ENCODE measurements at regions not wholly inside any gene's neighbourhood (a gene's known extent, or its start where the extent isn't known, plus 50 kb on each side); places are given as distances from the start of the nearest gene placed in this dataset.

GRCh38 chr5:120160124-120160895, 303.8 kb upstream of the PRR16 start:
- H3K4me2 ChIP-seq (ENCODE audit: control insufficient read depth, extremely low read depth, insufficient read depth, low read depth, low read length): no peak overlapping the region
- no peaks in the 10 kb centered on the region for H3K9me3 ChIP-seq (ENCODE audit: control insufficient read depth, low read depth, low read length)
- no peaks in the 10 kb centered on the region for H3K36me3 ChIP-seq (ENCODE audit: control insufficient read depth in 2 of 2, extremely low read depth in 1 of 2, insufficient read depth in 2 of 2, low read length in 2 of 2)
- H3K4me1 ChIP-seq (ENCODE audit: control insufficient read depth, extremely low read depth, insufficient read depth, low read length): no peaks in the 10 kb centered on the region
- no peak overlapping the region for H3K27ac ChIP-seq (ENCODE audit: control insufficient read depth, insufficient read depth, low read length)
- no peaks in the 10 kb centered on the region for H3K27me3 ChIP-seq (ENCODE audit: control insufficient read depth, extremely low read depth, insufficient read depth, low read length)
- no peak for TF ChIP-seq EZH2 (IDR thresholded peaks at IDR 0.05; ENCODE audit: low read length)
- no peak for TF ChIP-seq CTCF (optimal IDR thresholded peaks at IDR 0.05 in 1 of 3, IDR thresholded peaks at IDR 0.05 in 1 of 3, conservative IDR thresholded peaks at IDR 0.05 in 1 of 3; ENCODE audit: extremely low read depth in 1 of 3, insufficient read depth in 2 of 3, low read length in 3 of 3)
- no peaks in the 10 kb centered on the region for H3K9me1 ChIP-seq (ENCODE audit: control insufficient read depth, extremely low read depth, insufficient read depth, low read length)
- no peak for FAIRE-seq
- H4K20me1 ChIP-seq (ENCODE audit: control insufficient read depth, extremely low read depth, insufficient read depth, low read length): no peaks in the 10 kb centered on the region
- H2AFZ ChIP-seq (ENCODE audit: control insufficient read depth, low read length): no peak overlapping the region
- no peaks in the 10 kb centered on the region for H3K79me2 ChIP-seq (ENCODE audit: control insufficient read depth, insufficient read depth, low read length)
- dilution Hi-C loops (cut with MboI; ENCODE audit: extremely low pct_ligation_motif_present, low sequenced_read_pairs): no loop called here
- no peak overlapping the region for H3K9ac ChIP-seq (ENCODE audit: control insufficient read depth, extremely low read depth, insufficient read depth, low read length)
- DNase-seq (ENCODE audit: low read depth, low spot score): no peak
- no peak overlapping the region for H3K4me3 ChIP-seq (ENCODE audit: control insufficient read depth in 2 of 3, extremely low read depth in 1 of 3, insufficient read depth in 2 of 3, low read depth in 1 of 3, low read length in 3 of 3)

- no peaks in the 10 kb centered on the region for H3K4me1 ChIP-seq (ENCODE audit: control insufficient read depth, extremely low read depth, insufficient read depth, low read length)
- no peaks in the 10 kb centered on the region for H3K36me3 ChIP-seq (ENCODE audit: control insufficient read depth in 2 of 2, extremely low read depth in 1 of 2, insufficient read depth in 2 of 2, low read length in 2 of 2)
- FAIRE-seq: no peak
- H3K9me1 ChIP-seq (ENCODE audit: control insufficient read depth, extremely low read depth, insufficient read depth, low read length): no peaks in the 10 kb centered on the region
- H3K4me2 ChIP-seq (ENCODE audit: control insufficient read depth, extremely low read depth, insufficient read depth, low read depth, low read length): no peak overlapping the region
- H3K4me3 ChIP-seq (ENCODE audit: control insufficient read depth in 2 of 3, extremely low read depth in 1 of 3, insufficient read depth in 2 of 3, low read depth in 1 of 3, low read length in 3 of 3): no peak overlapping the region
- TF ChIP-seq EZH2 (IDR thresholded peaks at IDR 0.05; ENCODE audit: low read length): no peak
- TF ChIP-seq CTCF (optimal IDR thresholded peaks at IDR 0.05 in 1 of 3, IDR thresholded peaks at IDR 0.05 in 1 of 3, conservative IDR thresholded peaks at IDR 0.05 in 1 of 3; ENCODE audit: extremely low read depth in 1 of 3, insufficient read depth in 2 of 3, low read length in 3 of 3): no peak
- H3K9me3 ChIP-seq (ENCODE audit: control insufficient read depth, low read depth, low read length): no peaks in the 10 kb centered on the region
- no peaks in the 10 kb centered on the region for H3K27me3 ChIP-seq (ENCODE audit: control insufficient read depth, extremely low read depth, insufficient read depth, low read length)
- H2AFZ ChIP-seq (ENCODE audit: control insufficient read depth, low read length): no peak overlapping the region
- H3K9ac ChIP-seq (ENCODE audit: control insufficient read depth, extremely low read depth, insufficient read depth, low read length): no peak overlapping the region
- no peaks in the 10 kb centered on the region for H4K20me1 ChIP-seq (ENCODE audit: control insufficient read depth, extremely low read depth, insufficient read depth, low read length)
- dilution Hi-C loops (cut with MboI; ENCODE audit: extremely low pct_ligation_motif_present, low sequenced_read_pairs): no loop called here
- H3K27ac ChIP-seq (ENCODE audit: control insufficient read depth, insufficient read depth, low read length): no peak overlapping the region
- no peaks in the 10 kb centered on the region for H3K79me2 ChIP-seq (ENCODE audit: control insufficient read depth, insufficient read depth, low read length)
- DNase-seq (ENCODE audit: low read depth, low spot score): no peak
Measured at GRCh38 chr5:120162321-120162720, 301.8 kb upstream of the PRR16 start.
